ENCODE measurements at regions not wholly inside any gene's neighbourhood (a gene's known extent, or its start where the extent isn't known, plus 50 kb on each side); places are given as distances from the start of the nearest gene placed in this dataset.

DNA sequence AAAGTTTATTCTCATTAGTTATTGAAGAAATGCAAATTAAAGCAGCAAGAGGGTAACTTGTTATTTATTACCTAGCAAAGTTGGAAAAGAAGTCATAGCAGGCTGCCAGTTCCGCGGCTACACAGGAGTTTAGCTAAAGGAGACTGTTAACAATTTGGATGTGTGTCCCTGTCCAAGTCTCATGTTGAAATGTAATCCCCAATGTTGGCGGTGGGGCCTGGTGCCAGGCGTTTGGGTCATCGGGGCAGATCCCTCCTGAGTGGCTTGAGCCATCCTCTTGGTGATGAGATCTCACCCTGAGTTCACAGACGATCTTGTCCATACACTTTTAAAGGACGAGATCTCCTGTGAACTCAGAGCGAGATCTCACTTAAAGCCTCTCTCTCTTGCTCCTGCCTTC, 608.3 kb downstream of the SH2D4B start (continued):
- TF ChIP-seq ZNF775 (CRISPR knock-in tag; IDR thresholded peaks at IDR 0.05; ENCODE audit: borderline replicate concordance): no peak
- TF ChIP-seq ZNF234 (CRISPR knock-in tag; conservative IDR thresholded peaks at IDR 0.05): no peak
- TF ChIP-seq CENPX (CRISPR knock-in tag; IDR thresholded peaks at IDR 0.05): no peak
- no peak for TF ChIP-seq ZNF552 (CRISPR knock-in tag; IDR thresholded peaks at IDR 0.05; ENCODE audit: borderline replicate concordance)
- TF ChIP-seq KLF15 (CRISPR knock-in tag; IDR thresholded peaks at IDR 0.05; ENCODE audit: borderline replicate concordance): no peak
- TF ChIP-seq ZNF709 (CRISPR knock-in tag; IDR thresholded peaks at IDR 0.05): no peak
- TF ChIP-seq, protein P1, sequence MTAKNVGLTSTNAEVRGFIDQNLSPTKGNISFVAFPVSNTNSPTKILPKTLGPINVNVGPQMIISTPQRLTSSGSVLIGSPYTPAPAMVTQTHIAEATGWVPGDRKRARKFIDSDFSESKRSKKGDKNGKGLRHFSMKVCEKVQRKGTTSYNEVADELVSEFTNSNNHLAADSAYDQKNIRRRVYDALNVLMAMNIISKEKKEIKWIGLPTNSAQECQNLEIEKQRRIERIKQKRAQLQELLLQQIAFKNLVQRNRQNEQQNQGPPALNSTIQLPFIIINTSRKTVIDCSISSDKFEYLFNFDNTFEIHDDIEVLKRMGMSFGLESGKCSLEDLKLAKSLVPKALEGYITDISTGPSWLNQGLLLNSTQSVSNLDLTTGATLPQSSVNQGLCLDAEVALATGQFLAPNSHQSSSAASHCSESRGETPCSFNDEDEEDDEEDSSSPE (CRISPR knock-in tag; IDR thresholded peaks at IDR 0.05): no peak
- no peak for TF ChIP-seq ZNF567 (CRISPR knock-in tag; IDR thresholded peaks at IDR 0.05; ENCODE audit: borderline replicate concordance)
- TF ChIP-seq HHEX (CRISPR knock-in tag; IDR thresholded peaks at IDR 0.05): no peak
- TF ChIP-seq ZNF703 (CRISPR knock-in tag; IDR thresholded peaks at IDR 0.05; ENCODE audit: borderline replicate concordance): no peak

DNA sequence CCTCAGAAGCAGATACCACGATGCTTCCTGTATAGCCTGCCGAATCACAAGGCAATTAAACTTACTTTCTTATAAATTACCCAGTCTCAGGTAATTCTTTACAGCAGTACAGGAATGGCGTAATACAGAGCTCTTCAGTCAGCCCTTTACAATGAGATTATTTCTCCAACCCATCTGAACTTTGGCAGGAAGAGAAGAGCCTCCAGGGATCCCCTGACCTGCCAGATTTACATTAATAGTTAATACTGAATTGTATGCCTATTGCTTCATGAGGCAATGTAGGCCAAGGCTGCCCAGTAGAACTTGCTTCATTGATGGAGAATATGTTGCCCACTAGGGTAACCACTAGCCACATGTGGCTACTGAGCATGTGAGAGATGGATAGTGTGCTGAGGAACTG, 608.7 kb downstream of the SH2D4B start:
- H3K27ac ChIP-seq (ENCODE audit: extremely low read length, insufficient read depth, low read length): no peak overlapping the region
- peaks cover 6% of the 10 kb centered on the region; the same call in 1 of the 2 replicates for H3K9me3 ChIP-seq (ENCODE audit: low read length)
- no TSS peak for BruUV-seq (replicated peaks)
- H3K4me3 ChIP-seq (replicated peaks in 1 of 3; ENCODE audit: insufficient read depth in 1 of 3, low read depth in 2 of 3, low read length in 3 of 3): no peak overlapping the region
- ChIA-PET CTCF (ENCODE audit: low intra/inter-chr PET ratio, low total read pairs) (no interaction called here), POLR2A (no interaction called here)
- H3K79me2 ChIP-seq (ENCODE audit: insufficient read depth, low read length): no peaks in the 10 kb centered on the region
- no peaks in the 10 kb centered on the region for H3K27me3 ChIP-seq (ENCODE audit: control insufficient read depth in 1 of 2, insufficient read depth in 2 of 2, low read length in 2 of 2)
- no peak for DNase-seq (ENCODE audit: low spot score)
- no peak overlapping the region for H3K4me2 ChIP-seq (ENCODE audit: low read depth, low read length)
- no peak overlapping the region for H3K9ac ChIP-seq (ENCODE audit: insufficient read depth, low read depth, low read length)
- no peaks in the 10 kb centered on the region for H3K4me1 ChIP-seq (ENCODE audit: insufficient read depth, low read length)
- in situ Hi-C loops (cut with HindIII; ENCODE audit: extremely low pct_ligation_motif_present, low pct_unique_long_range_greater_than_20kb) (no loop called here), intact Hi-C loops (cut with micrococcal nuclease; ENCODE audit: unreplicated experiment) (no loop called here)
- H3K36me3 ChIP-seq (replicated peaks in 1 of 2; ENCODE audit: control insufficient read depth in 1 of 2, insufficient read depth in 2 of 2, low read length in 2 of 2): no peaks in the 10 kb centered on the region
- ATAC-seq: no peak
- no peaks in the 10 kb centered on the region for H4K20me1 ChIP-seq (ENCODE audit: insufficient read depth, low read length)
- FAIRE-seq: no peak
- H2AFZ ChIP-seq (ENCODE audit: low read length): no peak overlapping the region
- WGBS (ENCODE audit: low lambda C conversion rate): 3% methylated on average over 3 of the region's 3 CpGs
- TF ChIP-seq PRMT3 (CRISPR knock-in tag; IDR thresholded peaks at IDR 0.05; ENCODE audit: borderline replicate concordance, low read depth) (no peak), TOE1 (CRISPR knock-in tag; IDR thresholded peaks at IDR 0.05) (no peak), NKX3-1 (CRISPR knock-in tag; IDR thresholded peaks at IDR 0.05) (no peak), ZNF678 (CRISPR knock-in tag; IDR thresholded peaks at IDR 0.05) (no peak), ATF7 (IDR thresholded peaks at IDR 0.05) (no peak), ATF7 (CRISPR knock-in tag; IDR thresholded peaks at IDR 0.05) (no peak)
- TF ChIP-seq, protein P2, sequence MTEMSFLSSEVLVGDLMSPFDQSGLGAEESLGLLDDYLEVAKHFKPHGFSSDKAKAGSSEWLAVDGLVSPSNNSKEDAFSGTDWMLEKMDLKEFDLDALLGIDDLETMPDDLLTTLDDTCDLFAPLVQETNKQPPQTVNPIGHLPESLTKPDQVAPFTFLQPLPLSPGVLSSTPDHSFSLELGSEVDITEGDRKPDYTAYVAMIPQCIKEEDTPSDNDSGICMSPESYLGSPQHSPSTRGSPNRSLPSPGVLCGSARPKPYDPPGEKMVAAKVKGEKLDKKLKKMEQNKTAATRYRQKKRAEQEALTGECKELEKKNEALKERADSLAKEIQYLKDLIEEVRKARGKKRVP (CRISPR knock-in tag; IDR thresholded peaks at IDR 0.05): no peak
- TF ChIP-seq, protein P3, sequence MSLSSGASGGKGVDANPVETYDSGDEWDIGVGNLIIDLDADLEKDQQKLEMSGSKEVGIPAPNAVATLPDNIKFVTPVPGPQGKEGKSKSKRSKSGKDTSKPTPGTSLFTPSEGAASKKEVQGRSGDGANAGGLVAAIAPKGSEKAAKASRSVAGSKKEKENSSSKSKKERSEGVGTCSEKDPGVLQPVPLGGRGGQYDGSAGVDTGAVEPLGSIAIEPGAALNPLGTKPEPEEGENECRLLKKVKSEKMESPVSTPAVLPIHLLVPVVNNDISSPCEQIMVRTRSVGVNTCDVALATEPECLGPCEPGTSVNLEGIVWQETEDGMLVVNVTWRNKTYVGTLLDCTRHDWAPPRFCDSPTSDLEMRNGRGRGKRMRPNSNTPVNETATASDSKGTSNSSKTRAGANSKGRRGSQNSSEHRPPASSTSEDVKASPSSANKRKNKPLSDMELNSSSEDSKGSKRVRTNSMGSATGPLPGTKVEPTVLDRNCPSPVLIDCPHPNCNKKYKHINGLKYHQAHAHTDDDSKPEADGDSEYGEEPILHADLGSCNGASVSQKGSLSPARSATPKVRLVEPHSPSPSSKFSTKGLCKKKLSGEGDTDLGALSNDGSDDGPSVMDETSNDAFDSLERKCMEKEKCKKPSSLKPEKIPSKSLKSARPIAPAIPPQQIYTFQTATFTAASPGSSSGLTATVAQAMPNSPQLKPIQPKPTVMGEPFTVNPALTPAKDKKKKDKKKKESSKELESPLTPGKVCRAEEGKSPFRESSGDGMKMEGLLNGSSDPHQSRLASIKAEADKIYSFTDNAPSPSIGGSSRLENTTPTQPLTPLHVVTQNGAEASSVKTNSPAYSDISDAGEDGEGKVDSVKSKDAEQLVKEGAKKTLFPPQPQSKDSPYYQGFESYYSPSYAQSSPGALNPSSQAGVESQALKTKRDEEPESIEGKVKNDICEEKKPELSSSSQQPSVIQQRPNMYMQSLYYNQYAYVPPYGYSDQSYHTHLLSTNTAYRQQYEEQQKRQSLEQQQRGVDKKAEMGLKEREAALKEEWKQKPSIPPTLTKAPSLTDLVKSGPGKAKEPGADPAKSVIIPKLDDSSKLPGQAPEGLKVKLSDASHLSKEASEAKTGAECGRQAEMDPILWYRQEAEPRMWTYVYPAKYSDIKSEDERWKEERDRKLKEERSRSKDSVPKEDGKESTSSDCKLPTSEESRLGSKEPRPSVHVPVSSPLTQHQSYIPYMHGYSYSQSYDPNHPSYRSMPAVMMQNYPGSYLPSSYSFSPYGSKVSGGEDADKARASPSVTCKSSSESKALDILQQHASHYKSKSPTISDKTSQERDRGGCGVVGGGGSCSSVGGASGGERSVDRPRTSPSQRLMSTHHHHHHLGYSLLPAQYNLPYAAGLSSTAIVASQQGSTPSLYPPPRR (CRISPR knock-in tag; IDR thresholded peaks at IDR 0.05; ENCODE audit: borderline replicate concordance): no peak
- TF ChIP-seq, protein P4, sequence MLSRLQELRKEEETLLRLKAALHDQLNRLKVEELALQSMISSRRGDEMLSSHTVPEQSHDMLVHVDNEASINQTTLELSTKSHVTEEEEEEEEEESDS (CRISPR knock-in tag; IDR thresholded peaks at IDR 0.05; ENCODE audit: borderline replicate concordance): no peak

Data from HepG2 (cell line).